T47D (cell line): ENCODE measurements at regions not wholly inside any gene's neighbourhood (a gene's known extent, or its start where the extent isn't known, plus 50 kb on each side); places are given as distances from the start of the nearest gene placed in this dataset.

Source experiments
- DNase-seq, 2 experiments: peaks; one replicate each; pipeline versions ENCODE4 v3.0.0 to v3.0.0-alpha.2; 2011 to 2012; ENCODE audit warnings: low read depth in 1 of 2, low spot score in 1 of 2
- JUND ChIP-seq: IDR thresholded peaks from 2 replicates; pipeline ENCODE4 v1.6.1; 2012; ENCODE audit warnings: low read depth
- in situ Hi-C: cut with HindIII; loops from 2 replicates; pipeline ENCODE4 v1.10.0; 2016; ENCODE audit warnings: low sequenced_read_pairs, low pct_unique_long_range_greater_than_20kb

- no peak for TF ChIP-seq JUND
- in situ Hi-C loops: no loop called here
Observed at GRCh38 chr1:31127266-31127665, 61.7 kb upstream of the PUM1 start.

GRCh38 chr1:31122741-31123140 is 57.2 kb upstream of the PUM1 start:
- TF ChIP-seq JUND: no peak
- in situ Hi-C loops: no loop called here
- DNase-seq: no peak

More at GRCh38 chr1:31127266-31127665, 61.7 kb upstream of the PUM1 start:
- no peak for DNase-seq

- in situ Hi-C loops: no loop called here
- TF ChIP-seq JUND: no peak
- DNase-seq: peak in 1 of 2 experiments; percentile 19
Observed at GRCh38 chr1:31122101-31122735, 56.7 kb upstream of the PUM1 start.

DNA sequence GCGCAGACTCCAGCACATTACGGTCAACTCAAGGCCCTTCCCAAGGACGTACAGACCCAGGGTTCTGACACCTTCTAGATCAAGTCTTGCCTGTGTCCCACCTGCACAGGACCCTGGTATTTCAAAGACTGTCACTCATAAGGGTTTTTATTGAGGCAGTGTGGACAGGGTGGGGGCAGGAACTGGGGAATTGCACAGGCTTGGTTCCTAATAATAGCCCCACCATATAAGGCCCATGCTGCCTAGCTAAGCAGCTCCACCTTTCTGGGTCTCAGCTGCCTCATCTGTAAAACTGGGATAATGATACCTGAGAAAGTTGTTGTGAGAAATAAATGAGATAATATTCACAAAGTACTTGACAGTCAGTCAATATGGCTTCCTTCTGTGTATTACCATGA is 55.3 kb upstream of the PUM1 start:
- no peak for TF ChIP-seq JUND
- in situ Hi-C loops: no loop called here
- DNase-seq: no peak

- in situ Hi-C loops: no loop called here
- TF ChIP-seq JUND: no peak
- DNase-seq: no peak
Observed at GRCh38 chr1:31116022-31116421, 50.5 kb upstream of the PUM1 start.
